DND-41 (cell line): ENCODE measurements at regions not wholly inside any gene's neighbourhood (a gene's known extent, or its start where the extent isn't known, plus 50 kb on each side); places are given as distances from the start of the nearest gene placed in this dataset.
A peak's percentile ranks its signal among the peaks of the same experiment; 100 is the strongest.

ENCODE experiments used
- ATAC-seq: fragments of 200-7000 bp; cut with Tn5 transposase; 3 replicates; pipeline ENCODE4 v1.9.1; 2021; ENCODE audit warnings: low read depth; ENCODE audit not compliant: insufficient read depth
- DNase-seq: peaks from one replicate; pipeline ENCODE4 v3.0.0-alpha.2; 2020
- H2AFZ ChIP-seq: 2 replicates; pipeline ENCODE4 v1.6.0; 2012; ENCODE audit warnings: low read depth, low read length
- H3K27ac ChIP-seq: 2 replicates; pipeline ENCODE4 v1.5.1; 2012; ENCODE audit warnings: low read length, inconsistent platforms
- H3K27me3 ChIP-seq: fragments of 200-600 bp; sonication (generic); 2 replicates; pipeline ENCODE4 v1.6.0; 2012; ENCODE audit warnings: low read length, mild to moderate bottlenecking, inconsistent platforms; ENCODE audit not compliant: insufficient read depth, poor library complexity
- H3K36me3 ChIP-seq: 2 replicates; pipeline ENCODE4 v1.5.1; 2012; ENCODE audit warnings: low read length, inconsistent platforms; ENCODE audit not compliant: insufficient read depth
- H3K4me1 ChIP-seq: 2 replicates; pipeline ENCODE4 v1.5.1; 2012; ENCODE audit warnings: mild to moderate bottlenecking, low read length; ENCODE audit not compliant: insufficient read depth
- H3K4me2 ChIP-seq: 2 replicates; pipeline ENCODE4 v1.6.0; 2012; ENCODE audit warnings: mild to moderate bottlenecking, moderate library complexity, low read length, inconsistent platforms; ENCODE audit not compliant: insufficient read depth
- H3K4me3 ChIP-seq, 2 experiments: fragments of 200-600 bp in 1 of 2; shearing (Covaris generic) in 1 of 2; 2 replicates each; pipeline ENCODE4 v1.5.1; 2012 to 2016; ENCODE audit warnings: inconsistent platforms in 2 of 2, low read length in 2 of 2, mild to moderate bottlenecking in 2 of 2, low read depth in 1 of 2, moderate library complexity in 1 of 2
- H3K79me2 ChIP-seq: 2 replicates; pipeline ENCODE4 v1.6.0; 2012; ENCODE audit warnings: low read length, inconsistent platforms; ENCODE audit not compliant: insufficient read depth
- H3K9ac ChIP-seq: 2 replicates; pipeline ENCODE4 v1.6.0; 2012; ENCODE audit warnings: low read depth, mild to moderate bottlenecking, inconsistent platforms, low read length, moderate library complexity
- H3K9me3 ChIP-seq: 2 replicates; pipeline ENCODE4 v1.5.1; 2012; ENCODE audit warnings: low read length, moderate library complexity, mild to moderate bottlenecking, inconsistent platforms; ENCODE audit not compliant: insufficient read depth, severe bottlenecking
- H4K20me1 ChIP-seq: 2 replicates; pipeline ENCODE4 v1.6.0; 2012; ENCODE audit warnings: low read length; ENCODE audit not compliant: insufficient read depth
- EZH2 ChIP-seq: IDR thresholded peaks from 3 replicates; pipeline ENCODE4 v1.6.1; 2012; ENCODE audit warnings: borderline replicate concordance, low read depth, mild to moderate bottlenecking, moderate library complexity, low read length, inconsistent platforms; ENCODE audit not compliant: severe bottlenecking
- TF ChIP-seq, protein P1 (sequence below): IDR thresholded peaks from 2 replicates; pipeline ENCODE4 v1.5.1; 2012; ENCODE audit warnings: borderline replicate concordance, low read length, moderate library complexity, mild to moderate bottlenecking; ENCODE audit not compliant: poor library complexity, severe bottlenecking; ENCODE audit errors: extremely low read depth

DNA sequence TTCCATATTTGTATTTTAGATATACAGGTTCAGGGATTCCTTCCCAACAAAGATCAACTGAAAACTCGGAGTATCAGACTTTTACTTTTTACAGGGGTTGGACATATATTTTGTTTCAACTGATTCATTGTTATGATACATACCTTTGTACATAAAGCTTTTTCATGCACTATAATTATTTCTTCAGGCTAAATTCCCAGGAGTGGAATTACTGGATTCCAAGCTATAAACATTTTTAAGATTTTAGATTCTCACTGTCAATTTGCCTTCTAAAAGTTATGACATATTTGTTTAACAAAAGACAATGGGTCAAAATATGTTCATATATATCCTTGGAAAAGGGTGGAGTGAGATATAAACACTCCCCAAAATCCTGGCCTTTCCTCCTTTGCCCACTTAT is 449.0 kb downstream of the PDCD6IP start:
- Histone ChIP-seq H3K27ac (no peak overlapping the region), H3K27me3 (no peaks in the 10 kb centered on the region), H3K4me3 (no peak overlapping the region), H3K4me2 (no peak overlapping the region), H3K4me1 (peaks cover 21% of the 10 kb centered on the region), H3K79me2 (no peaks in the 10 kb centered on the region), H3K9me3 (no peaks in the 10 kb centered on the region), H3K36me3 (no peaks in the 10 kb centered on the region), H4K20me1 (no peaks in the 10 kb centered on the region), H2AFZ (no peak overlapping the region), H3K9ac (no peak overlapping the region)
- ATAC-seq, result no peak
- TF ChIP-seq EZH2, result no peak
- TF ChIP-seq, protein P1, sequence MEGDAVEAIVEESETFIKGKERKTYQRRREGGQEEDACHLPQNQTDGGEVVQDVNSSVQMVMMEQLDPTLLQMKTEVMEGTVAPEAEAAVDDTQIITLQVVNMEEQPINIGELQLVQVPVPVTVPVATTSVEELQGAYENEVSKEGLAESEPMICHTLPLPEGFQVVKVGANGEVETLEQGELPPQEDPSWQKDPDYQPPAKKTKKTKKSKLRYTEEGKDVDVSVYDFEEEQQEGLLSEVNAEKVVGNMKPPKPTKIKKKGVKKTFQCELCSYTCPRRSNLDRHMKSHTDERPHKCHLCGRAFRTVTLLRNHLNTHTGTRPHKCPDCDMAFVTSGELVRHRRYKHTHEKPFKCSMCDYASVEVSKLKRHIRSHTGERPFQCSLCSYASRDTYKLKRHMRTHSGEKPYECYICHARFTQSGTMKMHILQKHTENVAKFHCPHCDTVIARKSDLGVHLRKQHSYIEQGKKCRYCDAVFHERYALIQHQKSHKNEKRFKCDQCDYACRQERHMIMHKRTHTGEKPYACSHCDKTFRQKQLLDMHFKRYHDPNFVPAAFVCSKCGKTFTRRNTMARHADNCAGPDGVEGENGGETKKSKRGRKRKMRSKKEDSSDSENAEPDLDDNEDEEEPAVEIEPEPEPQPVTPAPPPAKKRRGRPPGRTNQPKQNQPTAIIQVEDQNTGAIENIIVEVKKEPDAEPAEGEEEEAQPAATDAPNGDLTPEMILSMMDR, result no peak
- DNase-seq, result no peak

DNA sequence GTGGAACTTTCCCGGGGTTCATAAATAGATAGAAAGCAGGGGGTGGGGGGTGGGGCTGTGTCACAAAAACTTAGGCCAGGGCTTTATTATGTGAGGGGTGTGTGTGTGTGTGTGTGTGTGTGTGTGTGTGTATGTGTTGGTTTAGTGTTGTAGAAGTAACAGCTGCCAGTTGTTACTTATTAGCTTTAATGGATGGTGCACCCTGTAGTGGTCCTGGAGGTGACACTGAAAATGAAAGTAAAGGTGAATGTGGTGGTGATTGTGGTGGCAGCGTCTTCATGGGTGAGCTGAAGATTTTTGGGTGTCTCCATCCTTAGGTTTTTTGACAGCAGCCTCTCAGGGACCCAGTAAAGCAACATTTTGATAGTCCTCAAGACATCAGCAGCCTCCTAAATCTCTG is 449.9 kb downstream of the PDCD6IP start:
- Histone ChIP-seq H3K36me3 (no peaks in the 10 kb centered on the region), H3K9me3 (no peaks in the 10 kb centered on the region), H3K79me2 (no peaks in the 10 kb centered on the region), H3K4me2 (peak overlapping the region; percentile 34; the same call in 1 of the 2 replicates), H3K27ac (peak overlapping the region; percentile 8; the same call in 1 of the 2 replicates), H3K4me1 (peaks cover 21% of the 10 kb centered on the region), H4K20me1 (no peaks in the 10 kb centered on the region), H3K4me3 (no peak overlapping the region), H2AFZ (0 out of 2 replicates have a peak overlapping the region, but pooled peaks have one; percentile 43), H3K27me3 (no peaks in the 10 kb centered on the region), H3K9ac (no peak overlapping the region)
- DNase-seq (peak; percentile 47), ATAC-seq (peak; percentile 91)
- TF ChIP-seq, protein P1, result no peak
- no peak for TF ChIP-seq EZH2

DNA sequence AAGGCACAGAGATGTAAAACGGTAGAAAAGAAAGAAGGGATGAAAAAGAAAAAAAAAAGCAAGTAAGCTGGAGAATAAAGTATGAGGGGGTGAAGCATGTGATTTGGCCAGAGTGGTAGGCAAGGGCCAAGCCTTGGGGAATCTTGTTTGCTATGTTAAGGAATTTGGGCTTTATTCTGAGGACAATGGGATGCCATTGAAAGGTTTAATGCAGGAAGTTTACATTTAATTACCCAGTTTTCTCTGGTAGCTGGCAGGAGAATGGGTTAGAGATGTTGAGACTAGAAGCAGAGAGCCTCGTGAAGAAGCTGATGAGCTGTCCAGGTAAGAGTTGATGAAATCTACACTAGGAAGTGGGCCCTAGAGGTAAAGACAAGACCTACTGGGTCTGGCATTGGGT is 455.9 kb downstream of the PDCD6IP start:
- no peak overlapping the region for H3K27ac ChIP-seq
- TF ChIP-seq EZH2, result no peak
- TF ChIP-seq, protein P1, result no peak
- H3K9me3 ChIP-seq, result no peaks in the 10 kb centered on the region
- peaks cover 12% of the 10 kb centered on the region for H3K4me1 ChIP-seq
- no peak for DNase-seq
- H3K36me3 ChIP-seq, result no peaks in the 10 kb centered on the region
- no peak overlapping the region for H3K4me3 ChIP-seq
- H3K79me2 ChIP-seq, result no peaks in the 10 kb centered on the region
- no peak for ATAC-seq
- no peak overlapping the region for H3K4me2 ChIP-seq
- no peak overlapping the region for H2AFZ ChIP-seq
- H4K20me1 ChIP-seq, result no peaks in the 10 kb centered on the region
- H3K9ac ChIP-seq, result no peak overlapping the region
- no peaks in the 10 kb centered on the region for H3K27me3 ChIP-seq

DNA sequence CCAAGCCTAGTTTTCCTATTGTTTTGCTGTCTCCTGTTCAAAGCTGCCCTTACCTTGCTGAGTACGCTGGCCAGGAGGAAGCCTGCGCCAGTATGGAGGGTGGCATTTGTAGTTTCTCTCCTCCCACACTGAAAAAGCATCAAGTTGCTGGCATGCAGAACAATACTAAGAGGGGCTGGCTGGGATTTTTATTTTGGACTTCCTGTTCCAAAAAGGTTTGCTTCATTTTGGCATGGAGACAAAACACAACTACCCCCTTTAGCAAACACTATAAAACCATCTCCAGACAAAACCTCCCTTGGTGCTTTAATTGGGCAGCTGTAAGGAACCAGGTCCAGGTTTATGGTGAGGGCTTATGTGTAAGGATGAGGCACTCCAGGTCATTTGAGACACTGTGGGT is 457.6 kb downstream of the PDCD6IP start:
- Histone ChIP-seq H3K27ac (no peak overlapping the region), H3K4me1 (peaks cover 24% of the 10 kb centered on the region)
- no peak for TF ChIP-seq EZH2
- TF ChIP-seq, protein P1, result no peak

More for the DNA sequence above, 457.6 kb downstream of the PDCD6IP start:
- Histone ChIP-seq H3K27me3 (no peaks in the 10 kb centered on the region), H3K36me3 (no peaks in the 10 kb centered on the region), H2AFZ (peak overlapping the region; percentile 28; the same call in 1 of the 2 replicates), H3K9ac (no peak overlapping the region), H3K9me3 (no peaks in the 10 kb centered on the region), H3K4me3 (no peak overlapping the region), H3K4me2 (no peak overlapping the region), H3K79me2 (no peaks in the 10 kb centered on the region), H4K20me1 (no peaks in the 10 kb centered on the region)
- ATAC-seq, result no peak
- no peak for DNase-seq
